ENCODE measurements at regions not wholly inside any gene's neighbourhood (a gene's known extent, or its start where the extent isn't known, plus 50 kb on each side); places are given as distances from the start of the nearest gene placed in this dataset.

- Histone ChIP-seq H3K9ac (ENCODE audit: low read length) (no peak overlapping the region), H3K4me1 (ENCODE audit: low read length) (no peaks in the 10 kb centered on the region), H3K9me3 (ENCODE audit: insufficient read depth, low read length) (no peaks in the 10 kb centered on the region), H3K4me3 (ENCODE audit: low read length) (no peak overlapping the region), H3K4me2 (ENCODE audit: low read length) (no peak overlapping the region), H3K27ac (ENCODE audit: low read length) (no peak overlapping the region), H3K79me2 (ENCODE audit: low read length) (no peaks in the 10 kb centered on the region), H2AFZ (ENCODE audit: low read depth, low read length) (no peak overlapping the region), H4K20me1 (ENCODE audit: insufficient read depth, low read length) (no peaks in the 10 kb centered on the region), H3K27me3 (ENCODE audit: low read depth, low read length) (peaks cover 33% of the 10 kb centered on the region; the same call in 1 of the 2 replicates), H3K36me3 (replicated peaks; ENCODE audit: low read depth, low read length) (no peaks in the 10 kb centered on the region)
- no peak for TF ChIP-seq CTCF (IDR thresholded peaks at IDR 0.05; ENCODE audit: low read depth, low read length)
- TF ChIP-seq EZH2phosphoT487 (IDR thresholded peaks at IDR 0.05; ENCODE audit: low read depth): no peak
Measured at GRCh38 chr20:11041396-11041795, 367.6 kb upstream of the JAG1 start.

- Histone ChIP-seq H3K4me1 (ENCODE audit: low read length) (no peaks in the 10 kb centered on the region), H3K27ac (ENCODE audit: low read length) (no peak overlapping the region), H3K36me3 (replicated peaks; ENCODE audit: low read depth, low read length) (no peaks in the 10 kb centered on the region), H3K4me3 (ENCODE audit: low read length) (no peak overlapping the region), H2AFZ (ENCODE audit: low read depth, low read length) (no peak overlapping the region), H3K9me3 (ENCODE audit: insufficient read depth, low read length) (no peaks in the 10 kb centered on the region), H3K4me2 (ENCODE audit: low read length) (no peak overlapping the region), H3K27me3 (ENCODE audit: low read depth, low read length) (peaks cover 35% of the 10 kb centered on the region; the same call in 1 of the 2 replicates), H4K20me1 (ENCODE audit: insufficient read depth, low read length) (no peaks in the 10 kb centered on the region), H3K9ac (ENCODE audit: low read length) (no peak overlapping the region), H3K79me2 (ENCODE audit: low read length) (no peaks in the 10 kb centered on the region)
- TF ChIP-seq EZH2phosphoT487 (IDR thresholded peaks at IDR 0.05; ENCODE audit: low read depth) (no peak), CTCF (IDR thresholded peaks at IDR 0.05; ENCODE audit: low read depth, low read length) (no peak)
Measured at GRCh38 chr20:11043001-11043400, 369.2 kb upstream of the JAG1 start.

GRCh38 chr20:11044561-11044960, 370.8 kb upstream of the JAG1 start:
- no peak overlapping the region for H3K4me3 ChIP-seq (ENCODE audit: low read length)
- no peaks in the 10 kb centered on the region for H3K79me2 ChIP-seq (ENCODE audit: low read length)

More at GRCh38 chr20:11044561-11044960, 370.8 kb upstream of the JAG1 start:
- Histone ChIP-seq H3K27ac (ENCODE audit: low read length) (no peak overlapping the region), H3K36me3 (replicated peaks; ENCODE audit: low read depth, low read length) (no peaks in the 10 kb centered on the region), H2AFZ (ENCODE audit: low read depth, low read length) (no peak overlapping the region), H3K9me3 (ENCODE audit: insufficient read depth, low read length) (no peaks in the 10 kb centered on the region), H4K20me1 (ENCODE audit: insufficient read depth, low read length) (no peaks in the 10 kb centered on the region), H3K27me3 (ENCODE audit: low read depth, low read length) (peaks cover 41% of the 10 kb centered on the region), H3K9ac (ENCODE audit: low read length) (no peak overlapping the region), H3K4me2 (ENCODE audit: low read length) (no peak overlapping the region), H3K4me1 (ENCODE audit: low read length) (no peaks in the 10 kb centered on the region)
- no peak for TF ChIP-seq CTCF (IDR thresholded peaks at IDR 0.05; ENCODE audit: low read depth, low read length)
- TF ChIP-seq EZH2phosphoT487 (IDR thresholded peaks at IDR 0.05; ENCODE audit: low read depth): no peak

Data from OCI-LY3 (cell line).